ENCODE measurements at regions not wholly inside any gene's neighbourhood (a gene's known extent, or its start where the extent isn't known, plus 50 kb on each side); places are given as distances from the start of the nearest gene placed in this dataset.

GRCh38 chrX:95645738-95646137 is 1038.9 kb upstream of the DIAPH2 start:
- Histone ChIP-seq H3K27me3 (peaks cover 0 to 6% (median 0%) of the 10 kb centered on the region in 4 donors), H3K27ac (no peak overlapping the region), H3K9me3 (no peaks in the 10 kb centered on the region), H3K4me3 (no peak overlapping the region), H3K36me3 (no peaks in the 10 kb centered on the region), H3K4me1 (no peaks in the 10 kb centered on the region)
- DNase-seq (no peak), ATAC-seq (no peak), FAIRE-seq (no peak)
- no peak for TF ChIP-seq CTCF (IDR thresholded peaks at IDR 0.05)
- intact Hi-C loops (cut with DNase I) = no loop called here

- FAIRE-seq = no peak
- Histone ChIP-seq H3K9me3 (no peaks in the 10 kb centered on the region), H3K36me3 (no peaks in the 10 kb centered on the region), H3K27me3 (no peaks in the 10 kb centered on the region), H3K4me1 (no peaks in the 10 kb centered on the region), H3K27ac (no peak overlapping the region), H3K4me3 (no peak overlapping the region)
- no peak for TF ChIP-seq CTCF (IDR thresholded peaks at IDR 0.05)
- no peak for DNase-seq
- intact Hi-C loops (cut with DNase I) = no loop called here
- ATAC-seq = no peak
- 27 to 44% methylated on average over 1 of the region's 1 CpG for WGBS, 2 donors
Observed at GRCh38 chrX:95662200-95662599, 1022.4 kb upstream of the DIAPH2 start.

- Histone ChIP-seq H3K4me1 (no peaks in the 10 kb centered on the region), H3K36me3 (no peaks in the 10 kb centered on the region), H3K27me3 (no peaks in the 10 kb centered on the region), H3K4me3 (no peak overlapping the region), H3K27ac (no peak overlapping the region), H3K9me3 (no peaks in the 10 kb centered on the region)
- DNase-seq = no peak
- no peak for TF ChIP-seq CTCF (IDR thresholded peaks at IDR 0.05)
- FAIRE-seq = no peak
- 65 to 68% methylated on average over 2 of the region's 2 CpGs for WGBS, 2 donors
- ATAC-seq = no peak
- intact Hi-C loops (cut with DNase I) = no loop called here
Observed at GRCh38 chrX:95666056-95666455, 1018.6 kb upstream of the DIAPH2 start.

GRCh38 chrX:95675011-95675410 is 1009.6 kb upstream of the DIAPH2 start:
- DNase-seq (no peak), FAIRE-seq (no peak), ATAC-seq (no peak)
- intact Hi-C loops (cut with DNase I) = no loop called here
- H3K27ac ChIP-seq = no peak overlapping the region
- no peak for TF ChIP-seq CTCF (IDR thresholded peaks at IDR 0.05)
- H3K4me1 ChIP-seq = no peaks in the 10 kb centered on the region
- no peaks in the 10 kb centered on the region for H3K9me3 ChIP-seq
- H3K4me3 ChIP-seq = no peak overlapping the region
- H3K36me3 ChIP-seq = no peaks in the 10 kb centered on the region
- peaks cover 0 to 3% (median 1%) of the 10 kb centered on the region in 4 donors for H3K27me3 ChIP-seq
- 52 to 63% methylated on average over 2 of the region's 2 CpGs for WGBS, 2 donors

- Histone ChIP-seq H3K4me1 (no peaks in the 10 kb centered on the region), H3K4me3 (no peak overlapping the region), H3K27ac (no peak overlapping the region), H3K9me3 (no peaks in the 10 kb centered on the region), H3K36me3 (no peaks in the 10 kb centered on the region), H3K27me3 (peaks cover 0 to 6% (median 1%) of the 10 kb centered on the region in 4 donors)
- intact Hi-C loops (cut with DNase I) = no loop called here
- FAIRE-seq = no peak
- no peak for DNase-seq
- no peak for TF ChIP-seq CTCF (IDR thresholded peaks at IDR 0.05)
- 61% methylated on average over 3 of the region's 3 CpGs for WGBS, 2 donors
- ATAC-seq = no peak
Observed at GRCh38 chrX:95675794-95676193, 1008.8 kb upstream of the DIAPH2 start.
